IPS DF 4.7 (cell line): ENCODE measurements at regions not wholly inside any gene's neighbourhood (a gene's known extent, or its start where the extent isn't known, plus 50 kb on each side); places are given as distances from the start of the nearest gene placed in this dataset.
"Not testable (repeated sequence)": the region's sequence is repeated elsewhere in the genome, so short reads cannot be mapped to it uniquely, and the experiment has no call there.

Experiments used
- DNase-seq: peaks from one replicate; pipeline ENCODE4 v3.0.0-alpha.2; 2013; ENCODE audit warnings: low spot score; ENCODE audit errors: extremely low read depth

DNA sequence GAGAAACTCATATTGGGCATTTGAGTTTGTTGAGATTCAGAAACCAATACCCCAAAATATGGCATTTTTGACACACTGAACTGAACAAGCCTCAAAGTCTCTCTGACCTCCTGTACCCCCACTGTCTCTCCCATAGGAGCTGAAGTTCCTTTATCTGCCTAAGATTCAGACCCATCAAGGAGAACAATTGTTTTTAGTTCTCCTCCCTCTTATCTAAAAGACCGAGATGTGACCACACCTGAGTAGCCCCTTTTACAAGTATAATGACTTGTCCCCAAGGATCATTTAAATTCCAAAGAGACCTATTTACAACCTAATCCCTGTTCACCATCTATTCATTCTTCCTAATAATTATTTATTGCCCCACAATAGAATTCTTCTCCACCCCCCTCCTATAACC lies 122.1 kb upstream of the PLAAT1 start:
- DNase-seq, result no peak

GRCh38 chr3:193119926-193120325 lies 121.1 kb upstream of the PLAAT1 start:
- no peak for DNase-seq

- DNase-seq, result no peak
These were observed 116.2 kb upstream of the PLAAT1 start for GRCh38 chr3:193124861-193125260.

DNA sequence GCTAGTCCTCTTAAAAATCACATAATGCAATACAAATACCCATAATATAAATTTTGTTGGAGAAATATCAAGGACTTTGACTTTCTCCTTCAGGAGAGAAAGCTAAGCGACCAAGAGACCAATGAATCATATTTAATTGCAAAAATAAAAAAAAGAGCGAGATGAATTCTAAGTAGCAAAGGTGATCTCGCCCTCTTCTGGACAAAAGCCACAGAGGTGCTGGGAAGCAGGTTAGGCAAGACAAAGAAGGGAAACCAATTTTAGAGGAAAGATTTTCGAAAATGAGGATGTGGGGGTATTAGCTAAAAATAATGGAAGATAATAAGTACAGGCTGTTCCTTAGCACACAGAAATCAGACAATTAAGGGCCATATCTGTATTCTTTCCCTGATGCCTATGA lies 111.4 kb upstream of the PLAAT1 start:
- DNase-seq, result no peak

GRCh38 chr3:193130576-193130975 lies 110.4 kb upstream of the PLAAT1 start:
- DNase-seq, result no peak

GRCh38 chr3:193132241-193132640 lies 108.8 kb upstream of the PLAAT1 start:
- DNase-seq, result no peak

DNA sequence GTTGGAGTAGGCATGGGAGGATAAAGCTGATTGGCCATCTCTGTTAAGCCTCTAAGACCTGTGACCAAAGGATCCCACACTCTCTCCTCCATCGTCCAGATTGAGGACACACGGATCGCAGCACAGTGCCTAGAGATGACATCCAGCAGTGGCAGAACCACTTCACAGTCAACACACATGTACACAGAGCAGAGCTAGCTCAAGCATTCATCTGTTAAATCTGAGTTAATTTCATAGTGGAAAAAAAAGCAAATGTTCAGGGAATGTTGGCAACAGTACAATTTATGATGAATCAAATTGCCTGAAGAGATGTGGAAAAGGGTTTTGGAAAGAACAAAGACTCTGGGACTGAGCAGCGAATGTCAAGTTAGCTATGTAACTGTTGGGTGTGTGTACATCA lies 108.1 kb upstream of the PLAAT1 start:
- DNase-seq, result no peak

DNA sequence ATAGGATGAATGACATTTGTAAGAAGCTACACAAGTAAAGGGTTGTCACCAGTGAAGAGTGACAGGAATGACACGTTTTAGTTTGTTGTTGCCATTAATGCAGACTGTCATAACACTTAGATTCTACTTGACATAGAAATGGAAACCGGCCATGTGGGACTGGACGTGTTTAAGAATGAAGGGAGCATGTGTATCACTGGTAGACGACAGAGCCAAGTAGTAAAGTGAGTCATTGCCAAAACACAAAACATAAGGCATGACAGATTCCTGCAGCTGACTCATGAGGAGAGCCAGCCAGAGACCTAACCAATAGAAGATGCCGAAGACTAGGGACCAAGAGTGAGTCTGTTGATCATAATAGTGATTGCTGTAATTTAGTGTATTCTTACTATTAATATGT lies 106.2 kb upstream of the PLAAT1 start:
- no peak for DNase-seq

DNA sequence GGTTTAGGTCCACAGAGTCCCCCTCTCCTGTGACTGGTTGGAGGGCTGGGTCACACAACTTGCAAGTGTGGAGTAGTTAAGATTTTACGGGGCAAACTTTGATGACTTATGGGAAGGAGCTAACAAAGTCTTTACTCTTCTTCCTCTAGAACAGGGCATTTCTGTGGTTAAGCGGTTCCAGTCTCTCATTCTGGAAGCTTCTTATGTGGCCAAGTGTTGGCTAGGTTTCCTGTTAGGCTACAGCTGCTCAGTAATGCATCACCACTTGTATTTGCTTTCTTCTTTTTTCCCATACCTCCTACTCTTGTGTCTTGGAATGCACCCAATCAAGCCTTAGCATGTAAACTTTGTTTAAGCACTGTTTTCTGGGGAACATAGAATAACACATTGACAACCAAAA lies 100.6 kb upstream of the PLAAT1 start:
- DNase-seq, result no peak

GRCh38 chr3:193145248-193145647 lies 95.8 kb upstream of the PLAAT1 start:
- DNase-seq, result no peak

- no peak for DNase-seq
These were observed 92.1 kb upstream of the PLAAT1 start for GRCh38 chr3:193148688-193149473.

- no peak for DNase-seq
These were observed 91.0 kb upstream of the PLAAT1 start for GRCh38 chr3:193149998-193150397.

DNA sequence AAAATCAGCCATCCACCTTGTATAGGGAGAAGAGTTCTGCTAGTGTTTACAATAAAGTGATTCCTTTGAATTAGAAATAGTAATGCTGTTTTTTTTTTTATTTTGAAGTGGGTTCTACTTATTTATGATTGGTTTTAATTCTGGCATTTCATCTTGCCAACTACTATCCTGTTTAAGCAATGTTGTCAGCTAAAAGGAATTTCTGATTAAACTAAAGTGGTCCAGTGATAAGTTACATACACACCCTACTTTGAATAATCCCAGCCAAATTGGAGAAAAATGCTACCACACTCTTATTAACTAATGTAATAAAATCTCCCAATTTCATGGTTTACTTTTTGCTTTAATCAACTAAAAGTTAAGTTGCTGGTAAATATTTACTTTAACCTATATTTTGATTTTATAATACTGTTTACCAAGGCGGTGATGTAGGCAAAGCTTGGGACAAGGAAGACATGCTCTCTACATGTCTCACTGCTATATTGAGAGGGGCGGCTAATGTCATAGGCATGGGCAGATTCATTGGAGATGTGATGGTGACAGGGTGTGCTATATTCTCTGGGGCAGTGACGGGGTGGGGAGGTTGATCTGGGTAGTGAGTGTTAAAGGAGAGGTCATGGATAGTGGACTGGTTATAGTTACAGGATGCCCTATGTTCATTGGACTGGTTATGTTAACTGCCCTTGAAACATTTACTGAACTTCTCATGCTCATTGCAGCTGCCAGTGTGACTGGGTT lies 85.8 kb upstream of the PLAAT1 start:
- DNase-seq, result not testable (repeated sequence)

GRCh38 chr3:193157051-193157450 lies 84.0 kb upstream of the PLAAT1 start:
- DNase-seq, result no peak

DNA sequence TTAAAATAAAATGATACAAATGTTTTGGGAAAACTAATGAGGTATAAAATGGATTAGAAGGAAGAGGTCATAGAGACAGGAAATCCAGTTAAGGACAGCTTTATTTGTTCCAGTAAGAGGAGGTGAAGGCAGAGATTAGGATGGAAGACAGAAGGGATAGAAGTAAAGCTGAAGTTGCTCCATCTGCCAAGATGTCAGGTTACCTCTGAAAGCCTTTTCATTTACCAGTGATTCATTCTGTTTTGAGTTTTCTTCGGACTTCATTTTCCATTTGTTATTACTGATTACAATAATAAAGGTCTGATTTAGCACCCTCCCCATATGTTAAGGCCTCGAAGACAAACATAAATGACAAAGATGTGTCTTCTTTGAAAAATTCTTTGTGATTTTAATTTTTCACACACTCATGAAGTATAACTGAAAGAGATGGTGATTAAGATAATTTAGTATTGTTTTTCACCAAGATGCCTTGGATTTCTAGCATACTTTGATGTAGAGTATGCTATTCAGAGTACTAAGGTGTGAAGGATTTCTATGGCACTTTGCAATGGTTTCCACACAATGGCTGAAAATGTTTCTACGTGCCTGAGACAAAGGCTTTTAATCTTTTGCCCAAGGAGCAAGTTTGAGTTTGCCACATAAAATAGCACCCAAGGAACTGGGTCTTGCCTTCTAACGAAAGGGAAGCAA lies 75.4 kb upstream of the PLAAT1 start:
- no peak for DNase-seq

DNA sequence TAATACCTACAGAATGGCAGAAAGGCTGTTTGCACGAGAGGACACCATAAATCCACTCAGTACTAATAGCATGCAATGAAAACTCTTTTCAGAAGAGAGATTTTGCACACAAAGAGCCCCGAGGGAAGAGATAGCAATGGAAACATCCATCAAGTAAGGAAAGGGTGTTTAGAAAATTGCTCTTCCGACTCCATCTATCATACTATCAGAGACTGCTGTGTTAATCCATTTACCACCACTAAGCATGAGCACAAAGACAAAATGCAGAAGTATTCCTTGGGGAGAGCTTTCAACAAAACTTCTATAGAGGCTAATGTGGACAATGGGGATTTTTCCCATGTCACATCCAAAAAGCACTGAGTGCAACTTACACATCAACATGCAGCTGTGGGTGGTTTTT lies 72.1 kb upstream of the PLAAT1 start:
- no peak for DNase-seq

DNA sequence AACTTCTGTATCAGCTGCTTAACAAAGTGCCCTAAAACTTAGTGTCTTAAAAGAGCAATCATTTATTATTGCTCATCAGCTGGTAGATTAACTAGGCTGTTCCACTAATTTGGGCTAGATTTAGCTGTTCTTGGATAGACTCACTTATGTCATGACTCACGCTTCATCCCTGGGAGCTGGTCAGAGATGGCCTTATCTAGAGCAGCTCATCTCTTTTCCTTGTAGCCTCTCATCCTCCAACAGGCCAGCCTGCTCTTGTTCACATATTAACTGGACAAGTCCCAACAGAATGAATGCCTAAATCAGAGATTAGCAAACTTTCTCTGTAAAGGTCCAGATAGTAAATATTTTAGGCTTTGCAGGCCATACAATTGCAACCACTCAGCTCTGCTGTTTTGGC lies 66.9 kb upstream of the PLAAT1 start:
- no peak for DNase-seq

DNA sequence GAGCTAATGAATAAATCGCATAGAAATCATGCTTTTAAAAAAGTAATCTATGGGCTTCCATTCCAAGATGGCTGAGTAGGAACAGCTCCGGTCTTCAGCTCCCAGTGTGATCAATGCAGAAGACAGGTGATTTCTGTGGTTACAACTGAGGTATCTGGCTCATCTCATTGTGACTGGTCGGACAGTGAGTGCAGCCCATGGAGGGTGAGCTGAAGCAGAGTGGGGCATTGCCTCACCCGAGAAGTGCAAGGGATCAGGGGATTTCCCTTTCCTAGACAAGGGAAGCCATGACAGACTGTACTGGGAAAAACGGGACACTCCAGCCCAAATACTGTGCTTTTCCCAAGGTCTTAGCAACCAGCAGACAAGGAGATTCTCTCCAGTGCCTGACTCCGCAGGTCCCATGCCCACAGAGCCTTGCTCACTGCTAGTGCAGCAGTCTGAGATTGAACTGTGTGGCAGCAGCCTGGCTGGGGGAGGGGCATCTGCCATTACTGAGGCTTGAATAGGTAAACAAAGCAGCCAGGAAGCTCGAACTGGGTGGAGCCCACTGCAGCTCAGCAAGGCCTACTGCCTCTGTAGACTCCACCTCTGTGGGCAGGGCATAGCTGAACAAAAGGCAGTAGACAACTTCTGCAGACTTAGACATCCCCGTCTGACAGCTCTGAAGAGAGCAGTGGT lies 61.5 kb upstream of the PLAAT1 start:
- not testable (repeated sequence) for DNase-seq

DNA sequence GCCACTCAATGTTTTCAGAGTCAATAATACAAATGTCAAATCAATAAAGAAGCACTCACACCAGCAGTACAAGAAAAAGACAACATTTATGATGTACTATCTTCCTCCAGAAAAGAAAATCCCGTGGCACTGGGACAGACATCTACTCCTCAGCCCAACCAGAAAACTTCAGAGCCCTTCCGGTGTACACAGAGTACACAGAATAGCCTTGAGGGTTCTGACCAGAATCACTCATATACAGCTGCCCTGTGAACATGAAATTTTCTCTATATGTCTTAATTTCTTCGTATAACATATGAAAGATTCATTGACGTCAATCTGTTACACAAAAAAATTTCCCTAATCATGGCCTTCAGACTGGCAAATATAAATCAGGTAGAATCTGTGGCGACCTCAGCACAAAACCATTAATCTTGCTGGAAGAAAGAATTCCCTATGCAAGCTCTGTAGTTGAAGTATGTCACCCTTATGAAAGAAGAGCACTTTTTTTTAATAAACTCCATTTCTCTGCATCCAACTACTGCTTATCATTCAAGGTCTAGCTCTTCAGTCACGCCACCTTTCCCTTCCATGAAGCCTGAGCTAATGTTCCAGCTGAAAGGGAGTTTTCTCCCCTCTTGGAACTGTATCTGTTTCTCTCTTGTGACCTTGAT lies 53.8 kb upstream of the PLAAT1 start:
- no peak for DNase-seq

- DNase-seq, result peak; percentile 74
These were observed 50.8 kb upstream of the PLAAT1 start for GRCh38 chr3:193190146-193190786.
